K562 (cell line): ENCODE measurements at regions not wholly inside any gene's neighbourhood (a gene's known extent, or its start where the extent isn't known, plus 50 kb on each side); places are given as distances from the start of the nearest gene placed in this dataset.

Experiments
- ATAC-seq: fragments of 200-7000 bp; cut with Tn5 transposase; 3 replicates; pipeline ENCODE4 v1.9.1; 2020; ENCODE audit warnings: moderate library complexity
- BruUV-seq: library from RNA; stranded (reverse); fragments of 400-500 nt; replicated peaks from 2 replicates; lab custom pipeline; 2021; lab: Mats Ljungman, UMichigan
- CTCF ChIA-PET: fragments of 300-600 bp; formaldehyde crosslinking; extraction: SDS; loops from one replicate; lab custom pipeline; 2021; ENCODE audit warnings: low intra/inter-chr PET ratio; lab: Yijun Ruan, JAX
- POLR2A ChIA-PET: fragments of 300-600, 350-650 bp; sonication (Branson Sonifier 250); formaldehyde crosslinking; extraction: SDS; loops from one replicate; lab custom pipeline; 2021; ENCODE audit warnings: antibody characterized with exemption, inconsistent platforms; lab: Yijun Ruan, JAX
- DNase-seq, 4 experiments: peaks; one replicate each; pipeline versions ENCODE4 v3.0.0 to v3.0.0-alpha.2; 2011 to 2018; ENCODE audit warnings: low spot score in 3 of 4, mixed read lengths in 3 of 4; ENCODE audit errors: extremely low read depth in 1 of 4
- FAIRE-seq: peaks from 2 replicates; lab custom pipeline; 2011; peaks lifted over from hg19 to GRCh38; lab: Jason Lieb, UNC
- H2AFZ ChIP-seq: 2 replicates; pipeline ENCODE4 v1.6.0; 2011; ENCODE audit warnings: low read depth, low read length, control low read depth, inconsistent platforms
- H3K27ac ChIP-seq: fragments of 200-600 bp; 3 replicates; pipeline ENCODE4 v1.8.0; 2011; ENCODE audit warnings: low read depth, mild to moderate bottlenecking, control low read depth, inconsistent platforms, low read length, moderate library complexity, mixed read lengths; ENCODE audit errors: extremely low read depth
- H3K27me3 ChIP-seq, 2 experiments: fragments of 300-600 bp in 1 of 2; 2 replicates in 1 of 2; 3 replicates in 1 of 2; pipeline versions ENCODE4 v1.6.0 to v1.8.0; 2011; ENCODE audit warnings: inconsistent platforms in 2 of 2, low read length in 2 of 2, mild to moderate bottlenecking in 1 of 2, mixed read lengths in 1 of 2, moderate library complexity in 1 of 2; ENCODE audit not compliant: control insufficient read depth in 2 of 2, insufficient read depth in 2 of 2
- H3K36me3 ChIP-seq: fragments of 300-600 bp; 3 replicates; pipeline ENCODE4 v1.8.0; 2011; ENCODE audit warnings: mild to moderate bottlenecking, low read length, inconsistent platforms; ENCODE audit not compliant: control insufficient read depth, insufficient read depth
- H3K4me1 ChIP-seq, 2 experiments: fragments of 200-600 bp in 1 of 2; replicated peaks in 1 of 2; 2 replicates in 1 of 2; 3 replicates in 1 of 2; pipeline versions ENCODE4 v1.5.1 to v1.8.0; 2011; ENCODE audit warnings: inconsistent platforms in 2 of 2, low read length in 2 of 2, mild to moderate bottlenecking in 1 of 2, mixed read lengths in 1 of 2, moderate library complexity in 1 of 2; ENCODE audit not compliant: control insufficient read depth in 2 of 2, insufficient read depth in 2 of 2
- H3K4me2 ChIP-seq: 2 replicates; pipeline ENCODE4 v1.6.1; 2011; ENCODE audit warnings: low read length, control low read depth, inconsistent platforms, mixed read lengths; ENCODE audit not compliant: insufficient read depth
- H3K4me3 ChIP-seq: fragments of 200-600 bp; sonication (generic), shearing (Covaris generic); 2 replicates; pipeline ENCODE4 v1.5.1; 2016; ENCODE audit warnings: control low read depth, inconsistent platforms
- H3K79me2 ChIP-seq: fragments of 200-600 bp; 3 replicates; pipeline ENCODE4 v1.8.0; 2011; ENCODE audit warnings: low read length, inconsistent platforms; ENCODE audit not compliant: control insufficient read depth, insufficient read depth
- H3K9ac ChIP-seq, 2 experiments: 2 replicates each; pipeline versions ENCODE4 v1.6.0 to v1.6.1; 2011; ENCODE audit warnings: low read depth in 2 of 2, low read length in 2 of 2, control low read depth in 1 of 2, inconsistent platforms in 1 of 2, mild to moderate bottlenecking in 1 of 2, mixed read lengths in 1 of 2; ENCODE audit not compliant: insufficient read depth in 1 of 2
- H3K9me1 ChIP-seq: one replicate; pipeline ENCODE4 v1.6.0; 2011; ENCODE audit warnings: inconsistent platforms, mild to moderate bottlenecking, low read length, moderate library complexity; ENCODE audit not compliant: control insufficient read depth, insufficient read depth
- H3K9me3 ChIP-seq: replicated peaks from 2 replicates; pipeline ENCODE4 v1.5.1; 2011; ENCODE audit warnings: low read depth, low read length, inconsistent platforms; ENCODE audit not compliant: control insufficient read depth, insufficient read depth
- H4K20me1 ChIP-seq: replicated peaks from 2 replicates; pipeline ENCODE4 v1.6.1; 2011; ENCODE audit warnings: low read length, inconsistent platforms, mixed read lengths; ENCODE audit not compliant: control insufficient read depth, insufficient read depth
- CBFA2T3 ChIP-seq: fragments of 450-650 bp; IDR thresholded peaks from 2 replicates; pipeline ENCODE4 v1.6.1; 2017
- E2F3 ChIP-seq: fragments of 250-450 bp; sonication (Bioruptor Pico); IDR thresholded peaks from 2 replicates; pipeline ENCODE4 v1.4.0; 2020; ENCODE audit warnings: mild to moderate bottlenecking
- HSF4 ChIP-seq: fragments of 250-450 bp; sonication (Bioruptor Pico); IDR thresholded peaks from 2 replicates; pipeline ENCODE4 v2.1.2; 2022; ENCODE audit warnings: mild to moderate bottlenecking, moderate library complexity, borderline replicate concordance
- KDM5B ChIP-seq: fragments of 200-600 bp; sonication (generic); IDR thresholded peaks from 2 replicates; pipeline ENCODE4 v1.6.1; 2012; ENCODE audit warnings: low read depth, mild to moderate bottlenecking, moderate library complexity, low read length, control low read depth, inconsistent platforms; ENCODE audit not compliant: insufficient replicate concordance
- KHSRP ChIP-seq: fragments of 450-650 bp; IDR thresholded peaks from 2 replicates; pipeline ENCODE4 v1.6.1; 2017
- SMARCE1 ChIP-seq: fragments of 450-650 bp; IDR thresholded peaks from 2 replicates; pipeline ENCODE4 v1.7.1; 2016; ENCODE audit warnings: mild to moderate bottlenecking
- SRSF3 ChIP-seq: fragments of 200-400 bp; formaldehyde crosslinking; IDR thresholded peaks from 2 replicates; pipeline ENCODE4 v1.6.1; 2016; ENCODE audit warnings: mild to moderate bottlenecking, low read length, moderate library complexity; ENCODE audit not compliant: insufficient read depth
- ZFX ChIP-seq: sonication (generic); formaldehyde crosslinking; IDR thresholded peaks from 2 replicates; pipeline ENCODE4 v1.8.0; 2022; ENCODE audit warnings: mild to moderate bottlenecking, missing genetic modification reagents, moderate library complexity
- ZNF561 ChIP-seq: fragments of 450-650 bp; formaldehyde crosslinking; conservative IDR thresholded peaks from 2 replicates; pipeline ENCODE4 v1.4.0; 2020; ENCODE audit warnings: mild to moderate bottlenecking, moderate library complexity
- WGBS: fragments of 100-300 bp; shearing (Covaris generic); methylation state at CpG from one replicate; pipeline ENCODE4 v1.1.6; 2016; ENCODE audit warnings: low coverage, mixed read lengths; ENCODE audit not compliant: insufficient coverage; ENCODE audit errors: missing lambda C conversion rate; 5-methylcytosine and 5-hydroxymethylcytosine counted together
- in situ Hi-C: fragments of 300-500 bp; cut with MboI; formaldehyde crosslinking; loops from 4 replicates; pipeline ENCODE4 v1.15.0; 2018; ENCODE audit warnings: inconsistent platforms, mixed read lengths
- intact Hi-C: fragments of 100-400 bp; cut with micrococcal nuclease; formaldehyde crosslinking; loops from 2 replicates; pipeline ENCODE4 v1.14.2; 2022

DNA sequence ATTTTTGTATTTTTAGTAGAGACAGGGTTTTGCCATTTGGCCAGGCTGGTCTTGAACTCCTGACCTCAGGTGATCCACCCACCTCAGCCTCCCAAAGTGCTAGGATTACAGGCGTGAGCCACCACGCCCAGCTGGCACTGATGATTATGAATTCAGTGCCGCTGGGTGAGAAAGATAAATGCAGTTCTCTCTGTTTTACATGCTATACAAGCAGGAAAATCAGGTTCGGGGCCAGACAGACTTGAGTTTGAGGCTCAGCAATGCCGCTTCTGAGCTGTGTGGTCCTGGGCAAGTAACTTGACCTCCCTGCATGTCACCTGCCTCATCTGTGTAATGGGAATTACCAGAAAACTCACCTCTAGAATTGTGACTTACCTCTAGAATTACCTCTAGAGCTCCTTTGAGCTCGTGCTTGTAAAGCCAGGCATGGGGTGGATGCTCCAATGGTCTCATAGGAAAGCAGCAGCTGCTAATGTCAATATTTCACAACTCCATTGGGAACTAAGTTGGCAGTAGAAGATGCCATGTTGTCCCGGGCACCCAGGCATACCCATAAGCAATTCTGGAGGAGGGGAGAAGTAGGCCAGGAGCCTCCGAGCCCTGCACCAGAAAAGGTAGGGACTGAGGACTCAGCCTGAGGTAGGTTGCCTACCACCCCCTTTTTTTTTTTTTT, 119.8 kb upstream of the SLC25A33 start:
- no peak overlapping the region for H2AFZ ChIP-seq
- no peaks in the 10 kb centered on the region for H3K36me3 ChIP-seq
- H3K4me3 ChIP-seq, result no peak overlapping the region
- no peaks in the 10 kb centered on the region for H3K9me3 ChIP-seq
- peaks cover 0 to 3% of the 10 kb centered on the region in 2 experiments; a peak in 1 of 5 replicates for H3K4me1 ChIP-seq
- BruUV-seq, result no TSS peak
- no peak for ATAC-seq
- WGBS, result 3% methylated on average over 8 of the region's 8 CpGs
- no peak for DNase-seq
- ChIA-PET CTCF (no interaction called here), POLR2A (no interaction called here)
- no peak overlapping the region for H3K9ac ChIP-seq
- no peaks in the 10 kb centered on the region for H3K9me1 ChIP-seq
- peaks cover 55 to 81% of the 10 kb centered on the region in 2 experiments for H3K27me3 ChIP-seq
- no peak for FAIRE-seq
- H3K27ac ChIP-seq, result no peak overlapping the region
- H3K4me2 ChIP-seq, result no peak overlapping the region
- intact Hi-C loops, result no loop called here
- no peaks in the 10 kb centered on the region; the same call in 1 of the 2 replicates for H4K20me1 ChIP-seq
- in situ Hi-C loops, result no loop called here
- no peaks in the 10 kb centered on the region for H3K79me2 ChIP-seq
- TF ChIP-seq SRSF3 (no peak), ZFX (CRISPR knock-in tag) (no peak), CBFA2T3 (peak; percentile 14; the same call in 1 of the 2 replicates)

GRCh38 chr1:9420835-9421532, 118.3 kb upstream of the SLC25A33 start:
- H3K9ac ChIP-seq, result no peak overlapping the region; a peak in 1 of 4 replicates
- intact Hi-C loops (no loop called here), in situ Hi-C loops (no loop called here)
- H2AFZ ChIP-seq, result no peak overlapping the region
- BruUV-seq, result no TSS peak
- 1% methylated on average over 5 of the region's 5 CpGs for WGBS
- H3K36me3 ChIP-seq, result no peaks in the 10 kb centered on the region
- H3K27ac ChIP-seq, result no peak overlapping the region
- H3K4me2 ChIP-seq, result no peak overlapping the region
- DNase-seq (no peak), FAIRE-seq (no peak), ATAC-seq (no peak)
- ChIA-PET CTCF (no interaction called here), POLR2A (no interaction called here)
- no peak for TF ChIP-seq SMARCE1
- no peak for TF ChIP-seq HSF4 (CRISPR knock-in tag)
- no peak for TF ChIP-seq KDM5B
- no peak for TF ChIP-seq KHSRP
- TF ChIP-seq ZNF561 (CRISPR knock-in tag), result no peak
- no peak for TF ChIP-seq E2F3 (CRISPR knock-in tag)
- H3K27me3 ChIP-seq, result peaks cover 64 to 88% of the 10 kb centered on the region in 2 experiments
- H4K20me1 ChIP-seq, result no peaks in the 10 kb centered on the region; the same call in 1 of the 2 replicates
- H3K4me1 ChIP-seq, result peaks cover 0 to 3% of the 10 kb centered on the region in 2 experiments; a peak in 1 of 5 replicates
- no peaks in the 10 kb centered on the region for H3K79me2 ChIP-seq
- H3K9me3 ChIP-seq, result no peaks in the 10 kb centered on the region
- no peak overlapping the region for H3K4me3 ChIP-seq
- no peaks in the 10 kb centered on the region for H3K9me1 ChIP-seq
